ENCODE measurements at regions not wholly inside any gene's neighbourhood (a gene's known extent, or its start where the extent isn't known, plus 50 kb on each side); places are given as distances from the start of the nearest gene placed in this dataset.

- no peak for TF ChIP-seq POLR2AphosphoS5 (IDR thresholded peaks at IDR 0.05; ENCODE audit: low read depth)
- TF ChIP-seq CTCF (IDR thresholded peaks at IDR 0.05; ENCODE audit: insufficient read depth, low read length) = no peak
- no peak for TF ChIP-seq SPI1 (IDR thresholded peaks at IDR 0.05; ENCODE audit: borderline replicate concordance, low read depth)
- no peak for TF ChIP-seq GABPA (IDR thresholded peaks at IDR 0.05; ENCODE audit: low read depth)
- TF ChIP-seq REST (IDR thresholded peaks at IDR 0.05; ENCODE audit: insufficient replicate concordance, low read depth) = no peak
Measured at GRCh38 chr13:85288698-85289097, 510.5 kb downstream of the SLITRK6 start.
